ENCODE measurements at regions not wholly inside any gene's neighbourhood (a gene's known extent, or its start where the extent isn't known, plus 50 kb on each side); places are given as distances from the start of the nearest gene placed in this dataset.

- no peak for DNase-seq
These were observed 123.0 kb downstream of the RPS29 start for GRCh38 chr14:49463146-49463545.

GRCh38 chr14:49461529-49462401 lies 124.4 kb downstream of the RPS29 start:
- peak; percentile 75 for DNase-seq

GRCh38 chr14:49460662-49461061 lies 125.5 kb downstream of the RPS29 start:
- DNase-seq, result no peak

- DNase-seq, result no peak
These were observed 129.6 kb downstream of the RPS29 start for GRCh38 chr14:49456589-49456988.

GRCh38 chr14:49451938-49452337 lies 134.2 kb downstream of the RPS29 start:
- no peak for DNase-seq

- DNase-seq, result no peak
These were observed 136.4 kb downstream of the RPS29 start for GRCh38 chr14:49449749-49450148.

GRCh38 chr14:49447540-49448107 lies 138.6 kb downstream of the RPS29 start:
- DNase-seq, result no peak

- no peak for DNase-seq
These were observed 139.4 kb downstream of the RPS29 start for GRCh38 chr14:49446801-49447200.

GRCh38 chr14:49438256-49438770 lies 147.9 kb downstream of the RPS29 start:
- DNase-seq, result no peak

- no peak for DNase-seq
These were observed 158.1 kb downstream of the RPS29 start for GRCh38 chr14:49428076-49428475.

GRCh38 chr14:49427117-49427516 lies 159.1 kb downstream of the RPS29 start:
- no peak for DNase-seq

GRCh38 chr14:49425921-49426320 lies 160.3 kb downstream of the RPS29 start:
- DNase-seq, result no peak

- no peak for DNase-seq
These were observed 161.5 kb downstream of the RPS29 start for GRCh38 chr14:49424436-49425331.

GRCh38 chr14:49420201-49420600 lies 166.0 kb downstream of the RPS29 start:
- no peak for DNase-seq

- no peak for DNase-seq
These were observed 167.4 kb downstream of the RPS29 start for GRCh38 chr14:49418789-49419188.

- DNase-seq, result no peak
These were observed 168.4 kb downstream of the RPS29 start for GRCh38 chr14:49417790-49418189.

- DNase-seq, result no peak
These were observed 177.8 kb downstream of the RPS29 start for GRCh38 chr14:49408187-49408933.

GRCh38 chr14:49405291-49405690 lies 180.9 kb downstream of the RPS29 start:
- no peak for DNase-seq

GRCh38 chr14:49401373-49401772 lies 184.8 kb downstream of the RPS29 start:
- no peak for DNase-seq

GRCh38 chr14:49396801-49397200 lies 189.4 kb downstream of the RPS29 start:
- no peak for DNase-seq

GRCh38 chr14:49381778-49382177 lies 204.4 kb downstream of the RPS29 start:
- DNase-seq, result no peak

- no peak for DNase-seq
These were observed 218.5 kb downstream of the RPS29 start for GRCh38 chr14:49367696-49368095.

GRCh38 chr14:49366416-49366815 lies 219.8 kb downstream of the RPS29 start:
- no peak for DNase-seq

Measured in NCI-H2171 treated with DMSO at 0.1 percent for 48 hours (cell line).